ENCODE measurements at regions not wholly inside any gene's neighbourhood (a gene's known extent, or its start where the extent isn't known, plus 50 kb on each side); places are given as distances from the start of the nearest gene placed in this dataset.

GRCh38 chr13:23506807-23507291 lies 63.4 kb upstream of the TNFRSF19 start:
- Histone ChIP-seq H3K4me1 (ENCODE audit: insufficient read depth, insufficient read length) (no peaks in the 10 kb centered on the region), H3K9ac (ENCODE audit: insufficient read length, low read depth) (no peak overlapping the region), H3K9me3 (ENCODE audit: insufficient read depth, low read length) (no peaks in the 10 kb centered on the region), H3K36me3 (ENCODE audit: insufficient read depth, insufficient read length, low read length) (no peaks in the 10 kb centered on the region), H3K4me3 (ENCODE audit: insufficient read length, low read depth) (no peak overlapping the region), H3K27me3 (ENCODE audit: insufficient read depth, insufficient read length) (no peaks in the 10 kb centered on the region)
- TF ChIP-seq ZNF274 (IDR thresholded peaks at IDR 0.05; ENCODE audit: low read depth, low read length) (no peak), YY1 (IDR thresholded peaks at IDR 0.05; ENCODE audit: insufficient read depth, insufficient read length) (no peak), SUZ12 (IDR thresholded peaks at IDR 0.05; ENCODE audit: extremely low read depth, insufficient read depth, insufficient read length) (no peak)
- DNase-seq (ENCODE audit: low read depth, low spot score) = no peak

- no peaks in the 10 kb centered on the region for H3K9me3 ChIP-seq (ENCODE audit: insufficient read depth, low read length)
- H3K9ac ChIP-seq (ENCODE audit: insufficient read length, low read depth) = no peak overlapping the region
- no peaks in the 10 kb centered on the region for H3K36me3 ChIP-seq (ENCODE audit: insufficient read depth, insufficient read length, low read length)
- H3K4me3 ChIP-seq (ENCODE audit: insufficient read length, low read depth) = no peak overlapping the region
- DNase-seq (ENCODE audit: low read depth, low spot score) = no peak
- no peaks in the 10 kb centered on the region for H3K27me3 ChIP-seq (ENCODE audit: insufficient read depth, insufficient read length)
- TF ChIP-seq SUZ12 (IDR thresholded peaks at IDR 0.05; ENCODE audit: extremely low read depth, insufficient read depth, insufficient read length) (no peak), YY1 (IDR thresholded peaks at IDR 0.05; ENCODE audit: insufficient read depth, insufficient read length) (no peak), ZNF274 (IDR thresholded peaks at IDR 0.05; ENCODE audit: low read depth, low read length) (no peak)
- no peaks in the 10 kb centered on the region for H3K4me1 ChIP-seq (ENCODE audit: insufficient read depth, insufficient read length)
Measured at GRCh38 chr13:23509781-23510543, 60.2 kb upstream of the TNFRSF19 start.

GRCh38 chr13:23510544-23510916 lies 59.7 kb upstream of the TNFRSF19 start:
- TF ChIP-seq ZNF274 (IDR thresholded peaks at IDR 0.05; ENCODE audit: low read depth, low read length) = no peak
- no peak for TF ChIP-seq SUZ12 (IDR thresholded peaks at IDR 0.05; ENCODE audit: extremely low read depth, insufficient read depth, insufficient read length)
- TF ChIP-seq YY1 (IDR thresholded peaks at IDR 0.05; ENCODE audit: insufficient read depth, insufficient read length) = no peak
- no peaks in the 10 kb centered on the region for H3K36me3 ChIP-seq (ENCODE audit: insufficient read depth, insufficient read length, low read length)
- H3K4me1 ChIP-seq (ENCODE audit: insufficient read depth, insufficient read length) = no peaks in the 10 kb centered on the region
- no peaks in the 10 kb centered on the region for H3K9me3 ChIP-seq (ENCODE audit: insufficient read depth, low read length)
- no peak overlapping the region for H3K4me3 ChIP-seq (ENCODE audit: insufficient read length, low read depth)
- no peak for DNase-seq (ENCODE audit: low read depth, low spot score)
- H3K27me3 ChIP-seq (ENCODE audit: insufficient read depth, insufficient read length) = no peaks in the 10 kb centered on the region
- H3K9ac ChIP-seq (ENCODE audit: insufficient read length, low read depth) = no peak overlapping the region

- H3K9me3 ChIP-seq (ENCODE audit: insufficient read depth, low read length) = no peaks in the 10 kb centered on the region
- no peaks in the 10 kb centered on the region for H3K4me1 ChIP-seq (ENCODE audit: insufficient read depth, insufficient read length)
- TF ChIP-seq SUZ12 (IDR thresholded peaks at IDR 0.05; ENCODE audit: extremely low read depth, insufficient read depth, insufficient read length) = no peak
- TF ChIP-seq ZNF274 (IDR thresholded peaks at IDR 0.05; ENCODE audit: low read depth, low read length) = no peak
- TF ChIP-seq YY1 (IDR thresholded peaks at IDR 0.05; ENCODE audit: insufficient read depth, insufficient read length) = no peak
- no peaks in the 10 kb centered on the region for H3K36me3 ChIP-seq (ENCODE audit: insufficient read depth, insufficient read length, low read length)
- H3K27me3 ChIP-seq (ENCODE audit: insufficient read depth, insufficient read length) = no peaks in the 10 kb centered on the region
- no peak overlapping the region for H3K9ac ChIP-seq (ENCODE audit: insufficient read length, low read depth)
- DNase-seq (ENCODE audit: low read depth, low spot score) = peak; percentile 16
- H3K4me3 ChIP-seq (ENCODE audit: insufficient read length, low read depth) = no peak overlapping the region
Measured at GRCh38 chr13:23510979-23511735, 59.1 kb upstream of the TNFRSF19 start.

GRCh38 chr13:23512762-23513395 lies 57.3 kb upstream of the TNFRSF19 start:
- no peak overlapping the region for H3K9ac ChIP-seq (ENCODE audit: insufficient read length, low read depth)
- H3K9me3 ChIP-seq (ENCODE audit: insufficient read depth, low read length) = no peaks in the 10 kb centered on the region
- TF ChIP-seq ZNF274 (IDR thresholded peaks at IDR 0.05; ENCODE audit: low read depth, low read length) = no peak
- no peak for TF ChIP-seq YY1 (IDR thresholded peaks at IDR 0.05; ENCODE audit: insufficient read depth, insufficient read length)
- no peak for TF ChIP-seq SUZ12 (IDR thresholded peaks at IDR 0.05; ENCODE audit: extremely low read depth, insufficient read depth, insufficient read length)
- no peaks in the 10 kb centered on the region for H3K4me1 ChIP-seq (ENCODE audit: insufficient read depth, insufficient read length)
- H3K4me3 ChIP-seq (ENCODE audit: insufficient read length, low read depth) = no peak overlapping the region
- H3K27me3 ChIP-seq (ENCODE audit: insufficient read depth, insufficient read length) = no peaks in the 10 kb centered on the region
- DNase-seq (ENCODE audit: low read depth, low spot score) = no peak
- H3K36me3 ChIP-seq (ENCODE audit: insufficient read depth, insufficient read length, low read length) = no peaks in the 10 kb centered on the region

- H3K36me3 ChIP-seq (ENCODE audit: insufficient read depth, insufficient read length, low read length) = no peaks in the 10 kb centered on the region
- no peak for TF ChIP-seq SUZ12 (IDR thresholded peaks at IDR 0.05; ENCODE audit: extremely low read depth, insufficient read depth, insufficient read length)
- TF ChIP-seq YY1 (IDR thresholded peaks at IDR 0.05; ENCODE audit: insufficient read depth, insufficient read length) = no peak
- TF ChIP-seq ZNF274 (IDR thresholded peaks at IDR 0.05; ENCODE audit: low read depth, low read length) = no peak
- H3K9me3 ChIP-seq (ENCODE audit: insufficient read depth, low read length) = no peaks in the 10 kb centered on the region
- DNase-seq (ENCODE audit: low read depth, low spot score) = no peak
- H3K27me3 ChIP-seq (ENCODE audit: insufficient read depth, insufficient read length) = no peaks in the 10 kb centered on the region
- H3K4me3 ChIP-seq (ENCODE audit: insufficient read length, low read depth) = no peak overlapping the region
- no peak overlapping the region for H3K9ac ChIP-seq (ENCODE audit: insufficient read length, low read depth)
- H3K4me1 ChIP-seq (ENCODE audit: insufficient read depth, insufficient read length) = no peaks in the 10 kb centered on the region
Measured at GRCh38 chr13:23513455-23513854, 56.8 kb upstream of the TNFRSF19 start.

- no peak for DNase-seq (ENCODE audit: low read depth, low spot score)
- no peaks in the 10 kb centered on the region for H3K9me3 ChIP-seq (ENCODE audit: insufficient read depth, low read length)
- H3K4me1 ChIP-seq (ENCODE audit: insufficient read depth, insufficient read length) = no peaks in the 10 kb centered on the region
- H3K27me3 ChIP-seq (ENCODE audit: insufficient read depth, insufficient read length) = no peaks in the 10 kb centered on the region
- H3K9ac ChIP-seq (ENCODE audit: insufficient read length, low read depth) = no peak overlapping the region
- no peaks in the 10 kb centered on the region for H3K36me3 ChIP-seq (ENCODE audit: insufficient read depth, insufficient read length, low read length)
- TF ChIP-seq SUZ12 (IDR thresholded peaks at IDR 0.05; ENCODE audit: extremely low read depth, insufficient read depth, insufficient read length) (no peak), ZNF274 (IDR thresholded peaks at IDR 0.05; ENCODE audit: low read depth, low read length) (no peak), YY1 (IDR thresholded peaks at IDR 0.05; ENCODE audit: insufficient read depth, insufficient read length) (no peak)
- no peak overlapping the region for H3K4me3 ChIP-seq (ENCODE audit: insufficient read length, low read depth)
Measured at GRCh38 chr13:23514076-23514475, 56.1 kb upstream of the TNFRSF19 start.
